Loucy (cell line): ENCODE measurements at regions not wholly inside any gene's neighbourhood (a gene's known extent, or its start where the extent isn't known, plus 50 kb on each side); places are given as distances from the start of the nearest gene placed in this dataset.

Source experiments
- EZH2phosphoT487 ChIP-seq: fragments of 200-600 bp; IDR thresholded peaks from 2 replicates; pipeline ENCODE4 v1.6.1; 2018; ENCODE audit warnings: antibody characterized with exemption, mild to moderate bottlenecking, moderate library complexity, borderline replicate concordance
- TF ChIP-seq, protein P1 (sequence below): fragments of 200-600 bp; sonication (generic); conservative IDR thresholded peaks from 2 replicates; pipeline ENCODE4 v1.5.1; 2014; ENCODE audit warnings: mild to moderate bottlenecking, antibody characterized with exemption, low read length

DNA sequence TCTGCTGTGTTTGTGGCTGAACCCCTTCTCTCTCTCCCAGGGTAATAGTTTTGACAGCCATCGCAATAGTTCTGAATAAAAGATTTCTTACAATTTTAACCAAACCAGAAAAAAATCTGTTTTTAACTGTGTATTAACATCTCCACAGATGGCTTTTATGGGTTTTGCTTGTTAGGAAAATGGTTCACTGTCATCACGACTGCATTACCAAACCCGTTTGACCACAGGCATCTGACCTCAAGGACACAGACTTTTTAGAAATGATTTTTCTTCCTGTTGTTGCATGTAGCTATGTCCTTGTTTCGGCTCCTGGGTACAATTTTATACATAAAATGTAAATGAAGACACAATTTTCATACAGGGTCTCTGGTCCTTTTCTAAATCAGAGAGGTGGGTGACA lies 316.1 kb downstream of the IRX1 start:
- TF ChIP-seq, protein P1, sequence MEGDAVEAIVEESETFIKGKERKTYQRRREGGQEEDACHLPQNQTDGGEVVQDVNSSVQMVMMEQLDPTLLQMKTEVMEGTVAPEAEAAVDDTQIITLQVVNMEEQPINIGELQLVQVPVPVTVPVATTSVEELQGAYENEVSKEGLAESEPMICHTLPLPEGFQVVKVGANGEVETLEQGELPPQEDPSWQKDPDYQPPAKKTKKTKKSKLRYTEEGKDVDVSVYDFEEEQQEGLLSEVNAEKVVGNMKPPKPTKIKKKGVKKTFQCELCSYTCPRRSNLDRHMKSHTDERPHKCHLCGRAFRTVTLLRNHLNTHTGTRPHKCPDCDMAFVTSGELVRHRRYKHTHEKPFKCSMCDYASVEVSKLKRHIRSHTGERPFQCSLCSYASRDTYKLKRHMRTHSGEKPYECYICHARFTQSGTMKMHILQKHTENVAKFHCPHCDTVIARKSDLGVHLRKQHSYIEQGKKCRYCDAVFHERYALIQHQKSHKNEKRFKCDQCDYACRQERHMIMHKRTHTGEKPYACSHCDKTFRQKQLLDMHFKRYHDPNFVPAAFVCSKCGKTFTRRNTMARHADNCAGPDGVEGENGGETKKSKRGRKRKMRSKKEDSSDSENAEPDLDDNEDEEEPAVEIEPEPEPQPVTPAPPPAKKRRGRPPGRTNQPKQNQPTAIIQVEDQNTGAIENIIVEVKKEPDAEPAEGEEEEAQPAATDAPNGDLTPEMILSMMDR: no peak
- no peak for TF ChIP-seq EZH2phosphoT487
